WTC11 (cell line): ENCODE measurements at regions not wholly inside any gene's neighbourhood (a gene's known extent, or its start where the extent isn't known, plus 50 kb on each side); places are given as distances from the start of the nearest gene placed in this dataset.

Experiments used
- ATAC-seq: fragments of 200-7000 bp; cut with Tn5 transposase; 2 replicates; pipeline ENCODE4 v1.10.0; 2021; ENCODE audit warnings: mild to moderate bottlenecking, moderate library complexity
- CTCF ChIA-PET: fragments of 300-600 bp; sonication (Branson Sonifier 250); formaldehyde crosslinking; loops from one replicate; lab custom pipeline; 2021; ENCODE audit warnings: antibody characterized with exemption; lab: Charles Lee
- POLR2A ChIA-PET: fragments of 350-600 bp; sonication (Branson Sonifier 250); formaldehyde crosslinking; loops from one replicate; lab custom pipeline; 2021; ENCODE audit warnings: antibody characterized with exemption; lab: Charles Lee
- DNase-seq: peaks from one replicate; pipeline ENCODE4 v3.0.0; 2021; ENCODE audit warnings: low spot score
- H3K27ac Mint-ChIP-seq: 2 replicates; pipeline ENCODE4 v1.8.0; 2021; ENCODE audit warnings: mixed read lengths
- H3K27me3 Mint-ChIP-seq: 2 replicates; pipeline ENCODE4 v1.8.0; 2021; ENCODE audit warnings: low read depth, mild to moderate bottlenecking, moderate library complexity, mixed read lengths
- H3K36me3 Mint-ChIP-seq: 2 replicates; pipeline ENCODE4 v1.8.0; 2021; ENCODE audit warnings: mixed read lengths
- H3K4me1 Mint-ChIP-seq: 2 replicates; pipeline ENCODE4 v1.8.0; 2022; ENCODE audit warnings: mixed read lengths
- H3K4me3 Mint-ChIP-seq: 2 replicates; pipeline ENCODE4 v1.8.0; 2021; ENCODE audit warnings: mild to moderate bottlenecking, moderate library complexity, mixed read lengths
- H3K9me3 Mint-ChIP-seq: 2 replicates; pipeline ENCODE4 v1.8.0; 2021; ENCODE audit warnings: mixed read lengths
- ETV6 ChIP-seq: sonication (generic); formaldehyde crosslinking; IDR thresholded peaks from 2 replicates; pipeline ENCODE4 v1.8.1; 2022; ENCODE audit warnings: mild to moderate bottlenecking, missing genetic modification reagents
- FOXJ3 ChIP-seq: sonication (generic); formaldehyde crosslinking; IDR thresholded peaks from 2 replicates; pipeline ENCODE4 v1.9.0; 2021; ENCODE audit warnings: missing genetic modification reagents, mild to moderate bottlenecking, borderline replicate concordance
- FOXP1 ChIP-seq: sonication (generic); formaldehyde crosslinking; IDR thresholded peaks from 2 replicates; pipeline ENCODE4 v1.8.0; 2022; ENCODE audit warnings: missing genetic modification reagents, mild to moderate bottlenecking, moderate library complexity, borderline replicate concordance
- GTF2I ChIP-seq: fragments of 250-450 bp; sonication (Bioruptor Pico); conservative IDR thresholded peaks from 2 replicates; pipeline ENCODE4 v1.4.0; 2021; ENCODE audit warnings: mild to moderate bottlenecking
- RELA ChIP-seq: sonication (generic); formaldehyde crosslinking; IDR thresholded peaks from 2 replicates; pipeline ENCODE4 v1.8.1; 2022; ENCODE audit warnings: missing genetic modification reagents, mild to moderate bottlenecking, borderline replicate concordance
- TF ChIP-seq, protein P1 (sequence below): sonication (generic); formaldehyde crosslinking; IDR thresholded peaks from 2 replicates; pipeline ENCODE4 v1.8.0; 2022; ENCODE audit warnings: mild to moderate bottlenecking, missing genetic modification reagents
- TF ChIP-seq, protein P2 (sequence below): sonication (generic); formaldehyde crosslinking; IDR thresholded peaks from 2 replicates; pipeline ENCODE4 v1.8.1; 2022; ENCODE audit warnings: low read depth, missing genetic modification reagents, borderline replicate concordance
- TF ChIP-seq, protein P3 (sequence below): sonication (generic); formaldehyde crosslinking; IDR thresholded peaks from 2 replicates; pipeline ENCODE4 v1.8.1; 2023; ENCODE audit warnings: mild to moderate bottlenecking, missing genetic modification reagents, borderline replicate concordance
- TF ChIP-seq, protein P4 (sequence below): fragments of 250-450 bp; sonication (Bioruptor Pico); IDR thresholded peaks from 2 replicates; pipeline ENCODE4 v2.1.2; 2022; ENCODE audit warnings: mild to moderate bottlenecking, moderate library complexity
- TF ChIP-seq, protein P5 (sequence below): fragments of 250-450 bp; sonication (Bioruptor Pico); IDR thresholded peaks from 2 replicates; pipeline ENCODE4 v1.9.0; 2021; ENCODE audit warnings: mild to moderate bottlenecking
- TF ChIP-seq, protein P6 (sequence below): fragments of 200-600 bp; IDR thresholded peaks from 2 replicates; pipeline ENCODE4 v1.8.0; 2022; ENCODE audit warnings: antibody characterized with exemption
- TF ChIP-seq, protein P7 (sequence below): sonication (generic); formaldehyde crosslinking; IDR thresholded peaks from 2 replicates; pipeline ENCODE4 v1.8.0; 2023; ENCODE audit warnings: mild to moderate bottlenecking, missing genetic modification reagents

DNA sequence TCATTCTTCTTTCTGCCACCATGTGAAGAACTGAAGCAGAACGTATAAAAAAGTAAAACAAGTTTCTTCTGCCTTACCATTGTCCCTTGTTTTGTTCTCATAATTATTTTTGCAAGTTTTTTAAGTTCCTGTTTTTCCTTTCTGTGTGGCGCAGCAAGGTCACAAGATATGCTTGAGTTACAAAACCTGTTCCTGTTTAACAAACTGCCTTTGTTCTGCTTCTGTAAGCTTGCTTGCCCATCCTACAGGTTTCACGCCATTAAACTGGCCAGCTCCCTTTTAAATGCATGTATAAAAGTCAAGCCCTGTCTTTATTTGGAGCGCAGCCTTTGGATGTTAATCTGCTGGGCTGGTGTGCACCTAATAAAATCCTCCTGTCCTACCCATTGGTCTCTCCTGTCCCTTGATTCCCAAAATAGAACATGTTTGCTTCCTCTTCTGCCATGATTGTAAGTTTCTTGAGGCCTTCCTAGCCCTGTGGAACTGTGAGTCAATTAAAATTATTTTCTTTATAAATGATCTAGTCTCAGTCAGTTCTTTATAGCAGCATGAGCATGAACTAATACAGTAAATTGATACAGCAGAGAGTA, 1115.4 kb downstream of the SLITRK1 start (continued):
- TF ChIP-seq, protein P1, sequence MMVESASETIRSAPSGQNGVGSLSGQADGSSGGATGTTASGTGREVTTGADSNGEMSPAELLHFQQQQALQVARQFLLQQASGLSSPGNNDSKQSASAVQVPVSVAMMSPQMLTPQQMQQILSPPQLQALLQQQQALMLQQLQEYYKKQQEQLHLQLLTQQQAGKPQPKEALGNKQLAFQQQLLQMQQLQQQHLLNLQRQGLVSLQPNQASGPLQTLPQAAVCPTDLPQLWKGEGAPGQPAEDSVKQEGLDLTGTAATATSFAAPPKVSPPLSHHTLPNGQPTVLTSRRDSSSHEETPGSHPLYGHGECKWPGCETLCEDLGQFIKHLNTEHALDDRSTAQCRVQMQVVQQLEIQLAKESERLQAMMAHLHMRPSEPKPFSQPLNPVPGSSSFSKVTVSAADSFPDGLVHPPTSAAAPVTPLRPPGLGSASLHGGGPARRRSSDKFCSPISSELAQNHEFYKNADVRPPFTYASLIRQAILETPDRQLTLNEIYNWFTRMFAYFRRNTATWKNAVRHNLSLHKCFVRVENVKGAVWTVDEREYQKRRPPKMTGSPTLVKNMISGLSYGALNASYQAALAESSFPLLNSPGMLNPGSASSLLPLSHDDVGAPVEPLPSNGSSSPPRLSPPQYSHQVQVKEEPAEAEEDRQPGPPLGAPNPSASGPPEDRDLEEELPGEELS (CRISPR knock-in tag) = no peak
- TF ChIP-seq, protein P2, sequence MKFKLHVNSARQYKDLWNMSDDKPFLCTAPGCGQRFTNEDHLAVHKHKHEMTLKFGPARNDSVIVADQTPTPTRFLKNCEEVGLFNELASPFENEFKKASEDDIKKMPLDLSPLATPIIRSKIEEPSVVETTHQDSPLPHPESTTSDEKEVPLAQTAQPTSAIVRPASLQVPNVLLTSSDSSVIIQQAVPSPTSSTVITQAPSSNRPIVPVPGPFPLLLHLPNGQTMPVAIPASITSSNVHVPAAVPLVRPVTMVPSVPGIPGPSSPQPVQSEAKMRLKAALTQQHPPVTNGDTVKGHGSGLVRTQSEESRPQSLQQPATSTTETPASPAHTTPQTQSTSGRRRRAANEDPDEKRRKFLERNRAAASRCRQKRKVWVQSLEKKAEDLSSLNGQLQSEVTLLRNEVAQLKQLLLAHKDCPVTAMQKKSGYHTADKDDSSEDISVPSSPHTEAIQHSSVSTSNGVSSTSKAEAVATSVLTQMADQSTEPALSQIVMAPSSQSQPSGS (CRISPR knock-in tag) = no peak
- TF ChIP-seq, protein P3, sequence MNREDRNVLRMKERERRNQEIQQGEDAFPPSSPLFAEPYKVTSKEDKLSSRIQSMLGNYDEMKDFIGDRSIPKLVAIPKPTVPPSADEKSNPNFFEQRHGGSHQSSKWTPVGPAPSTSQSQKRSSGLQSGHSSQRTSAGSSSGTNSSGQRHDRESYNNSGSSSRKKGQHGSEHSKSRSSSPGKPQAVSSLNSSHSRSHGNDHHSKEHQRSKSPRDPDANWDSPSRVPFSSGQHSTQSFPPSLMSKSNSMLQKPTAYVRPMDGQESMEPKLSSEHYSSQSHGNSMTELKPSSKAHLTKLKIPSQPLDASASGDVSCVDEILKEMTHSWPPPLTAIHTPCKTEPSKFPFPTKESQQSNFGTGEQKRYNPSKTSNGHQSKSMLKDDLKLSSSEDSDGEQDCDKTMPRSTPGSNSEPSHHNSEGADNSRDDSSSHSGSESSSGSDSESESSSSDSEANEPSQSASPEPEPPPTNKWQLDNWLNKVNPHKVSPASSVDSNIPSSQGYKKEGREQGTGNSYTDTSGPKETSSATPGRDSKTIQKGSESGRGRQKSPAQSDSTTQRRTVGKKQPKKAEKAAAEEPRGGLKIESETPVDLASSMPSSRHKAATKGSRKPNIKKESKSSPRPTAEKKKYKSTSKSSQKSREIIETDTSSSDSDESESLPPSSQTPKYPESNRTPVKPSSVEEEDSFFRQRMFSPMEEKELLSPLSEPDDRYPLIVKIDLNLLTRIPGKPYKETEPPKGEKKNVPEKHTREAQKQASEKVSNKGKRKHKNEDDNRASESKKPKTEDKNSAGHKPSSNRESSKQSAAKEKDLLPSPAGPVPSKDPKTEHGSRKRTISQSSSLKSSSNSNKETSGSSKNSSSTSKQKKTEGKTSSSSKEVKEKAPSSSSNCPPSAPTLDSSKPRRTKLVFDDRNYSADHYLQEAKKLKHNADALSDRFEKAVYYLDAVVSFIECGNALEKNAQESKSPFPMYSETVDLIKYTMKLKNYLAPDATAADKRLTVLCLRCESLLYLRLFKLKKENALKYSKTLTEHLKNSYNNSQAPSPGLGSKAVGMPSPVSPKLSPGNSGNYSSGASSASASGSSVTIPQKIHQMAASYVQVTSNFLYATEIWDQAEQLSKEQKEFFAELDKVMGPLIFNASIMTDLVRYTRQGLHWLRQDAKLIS (CRISPR knock-in tag) = no peak
- TF ChIP-seq ETV6 (no peak), FOXP1 (CRISPR knock-in tag) (no peak), FOXJ3 (CRISPR knock-in tag) (no peak), RELA (CRISPR knock-in tag) (no peak), GTF2I (CRISPR knock-in tag) (no peak)
- TF ChIP-seq, protein P4, sequence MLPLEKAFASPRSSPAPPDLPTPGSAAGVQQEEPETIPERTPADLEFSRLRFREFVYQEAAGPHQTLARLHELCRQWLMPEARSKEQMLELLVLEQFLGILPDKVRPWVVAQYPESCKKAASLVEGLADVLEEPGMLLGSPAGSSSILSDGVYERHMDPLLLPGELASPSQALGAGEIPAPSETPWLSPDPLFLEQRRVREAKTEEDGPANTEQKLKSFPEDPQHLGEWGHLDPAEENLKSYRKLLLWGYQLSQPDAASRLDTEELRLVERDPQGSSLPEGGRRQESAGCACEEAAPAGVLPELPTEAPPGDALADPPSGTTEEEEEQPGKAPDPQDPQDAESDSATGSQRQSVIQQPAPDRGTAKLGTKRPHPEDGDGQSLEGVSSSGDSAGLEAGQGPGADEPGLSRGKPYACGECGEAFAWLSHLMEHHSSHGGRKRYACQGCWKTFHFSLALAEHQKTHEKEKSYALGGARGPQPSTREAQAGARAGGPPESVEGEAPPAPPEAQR (CRISPR knock-in tag) = no peak
- TF ChIP-seq, protein P5, sequence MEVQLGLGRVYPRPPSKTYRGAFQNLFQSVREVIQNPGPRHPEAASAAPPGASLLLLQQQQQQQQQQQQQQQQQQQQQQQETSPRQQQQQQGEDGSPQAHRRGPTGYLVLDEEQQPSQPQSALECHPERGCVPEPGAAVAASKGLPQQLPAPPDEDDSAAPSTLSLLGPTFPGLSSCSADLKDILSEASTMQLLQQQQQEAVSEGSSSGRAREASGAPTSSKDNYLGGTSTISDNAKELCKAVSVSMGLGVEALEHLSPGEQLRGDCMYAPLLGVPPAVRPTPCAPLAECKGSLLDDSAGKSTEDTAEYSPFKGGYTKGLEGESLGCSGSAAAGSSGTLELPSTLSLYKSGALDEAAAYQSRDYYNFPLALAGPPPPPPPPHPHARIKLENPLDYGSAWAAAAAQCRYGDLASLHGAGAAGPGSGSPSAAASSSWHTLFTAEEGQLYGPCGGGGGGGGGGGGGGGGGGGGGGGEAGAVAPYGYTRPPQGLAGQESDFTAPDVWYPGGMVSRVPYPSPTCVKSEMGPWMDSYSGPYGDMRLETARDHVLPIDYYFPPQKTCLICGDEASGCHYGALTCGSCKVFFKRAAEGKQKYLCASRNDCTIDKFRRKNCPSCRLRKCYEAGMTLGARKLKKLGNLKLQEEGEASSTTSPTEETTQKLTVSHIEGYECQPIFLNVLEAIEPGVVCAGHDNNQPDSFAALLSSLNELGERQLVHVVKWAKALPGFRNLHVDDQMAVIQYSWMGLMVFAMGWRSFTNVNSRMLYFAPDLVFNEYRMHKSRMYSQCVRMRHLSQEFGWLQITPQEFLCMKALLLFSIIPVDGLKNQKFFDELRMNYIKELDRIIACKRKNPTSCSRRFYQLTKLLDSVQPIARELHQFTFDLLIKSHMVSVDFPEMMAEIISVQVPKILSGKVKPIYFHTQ (CRISPR knock-in tag) = no peak

DNA sequence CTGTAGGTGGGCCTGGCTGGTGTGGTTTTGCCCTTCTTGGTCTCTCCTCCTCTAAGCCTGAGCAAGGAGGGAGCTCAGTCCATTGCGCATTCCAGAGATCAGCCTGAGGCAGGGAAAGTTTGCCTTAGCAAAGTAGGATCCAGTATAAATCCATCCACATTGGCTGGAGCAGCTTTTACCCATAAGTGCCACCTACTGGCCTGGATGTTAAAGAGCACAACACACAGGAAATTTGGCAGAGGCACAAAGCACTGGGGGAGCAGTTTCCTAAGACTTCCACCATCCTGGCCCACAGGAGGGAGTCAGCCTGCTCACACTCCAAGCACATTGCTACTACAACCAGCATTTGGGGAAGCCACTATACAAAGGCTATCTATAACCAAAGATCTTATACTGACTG, 1124.2 kb downstream of the SLITRK1 start:
- ChIA-PET POLR2A (no interaction called here), CTCF (interaction anchor here (1.5 to 1.8 kb wide), 3 partner anchors 10 to 18 kb away, joined by 4 read pairs; no protein-coding TSS in a partner anchor)
- DNase-seq (peak; percentile 61), ATAC-seq (peak; percentile 99)
- peaks cover 6% of the 10 kb centered on the region for H3K4me1 Mint-ChIP-seq
- no peaks in the 10 kb centered on the region for H3K36me3 Mint-ChIP-seq
- H3K27ac Mint-ChIP-seq = no peak overlapping the region
- H3K4me3 Mint-ChIP-seq = no peak overlapping the region
- TF ChIP-seq, protein P6, sequence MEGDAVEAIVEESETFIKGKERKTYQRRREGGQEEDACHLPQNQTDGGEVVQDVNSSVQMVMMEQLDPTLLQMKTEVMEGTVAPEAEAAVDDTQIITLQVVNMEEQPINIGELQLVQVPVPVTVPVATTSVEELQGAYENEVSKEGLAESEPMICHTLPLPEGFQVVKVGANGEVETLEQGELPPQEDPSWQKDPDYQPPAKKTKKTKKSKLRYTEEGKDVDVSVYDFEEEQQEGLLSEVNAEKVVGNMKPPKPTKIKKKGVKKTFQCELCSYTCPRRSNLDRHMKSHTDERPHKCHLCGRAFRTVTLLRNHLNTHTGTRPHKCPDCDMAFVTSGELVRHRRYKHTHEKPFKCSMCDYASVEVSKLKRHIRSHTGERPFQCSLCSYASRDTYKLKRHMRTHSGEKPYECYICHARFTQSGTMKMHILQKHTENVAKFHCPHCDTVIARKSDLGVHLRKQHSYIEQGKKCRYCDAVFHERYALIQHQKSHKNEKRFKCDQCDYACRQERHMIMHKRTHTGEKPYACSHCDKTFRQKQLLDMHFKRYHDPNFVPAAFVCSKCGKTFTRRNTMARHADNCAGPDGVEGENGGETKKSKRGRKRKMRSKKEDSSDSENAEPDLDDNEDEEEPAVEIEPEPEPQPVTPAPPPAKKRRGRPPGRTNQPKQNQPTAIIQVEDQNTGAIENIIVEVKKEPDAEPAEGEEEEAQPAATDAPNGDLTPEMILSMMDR = peak; percentile 38; the same call in 1 of the 2 replicates
- TF ChIP-seq, protein P7, sequence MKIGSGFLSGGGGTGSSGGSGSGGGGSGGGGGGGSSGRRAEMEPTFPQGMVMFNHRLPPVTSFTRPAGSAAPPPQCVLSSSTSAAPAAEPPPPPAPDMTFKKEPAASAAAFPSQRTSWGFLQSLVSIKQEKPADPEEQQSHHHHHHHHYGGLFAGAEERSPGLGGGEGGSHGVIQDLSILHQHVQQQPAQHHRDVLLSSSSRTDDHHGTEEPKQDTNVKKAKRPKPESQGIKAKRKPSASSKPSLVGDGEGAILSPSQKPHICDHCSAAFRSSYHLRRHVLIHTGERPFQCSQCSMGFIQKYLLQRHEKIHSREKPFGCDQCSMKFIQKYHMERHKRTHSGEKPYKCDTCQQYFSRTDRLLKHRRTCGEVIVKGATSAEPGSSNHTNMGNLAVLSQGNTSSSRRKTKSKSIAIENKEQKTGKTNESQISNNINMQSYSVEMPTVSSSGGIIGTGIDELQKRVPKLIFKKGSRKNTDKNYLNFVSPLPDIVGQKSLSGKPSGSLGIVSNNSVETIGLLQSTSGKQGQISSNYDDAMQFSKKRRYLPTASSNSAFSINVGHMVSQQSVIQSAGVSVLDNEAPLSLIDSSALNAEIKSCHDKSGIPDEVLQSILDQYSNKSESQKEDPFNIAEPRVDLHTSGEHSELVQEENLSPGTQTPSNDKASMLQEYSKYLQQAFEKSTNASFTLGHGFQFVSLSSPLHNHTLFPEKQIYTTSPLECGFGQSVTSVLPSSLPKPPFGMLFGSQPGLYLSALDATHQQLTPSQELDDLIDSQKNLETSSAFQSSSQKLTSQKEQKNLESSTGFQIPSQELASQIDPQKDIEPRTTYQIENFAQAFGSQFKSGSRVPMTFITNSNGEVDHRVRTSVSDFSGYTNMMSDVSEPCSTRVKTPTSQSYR = no peak
- H3K9me3 Mint-ChIP-seq = peaks cover 7% of the 10 kb centered on the region
- no peaks in the 10 kb centered on the region; the same call in 1 of the 2 replicates for H3K27me3 Mint-ChIP-seq
